ENCODE measurements at regions not wholly inside any gene's neighbourhood (a gene's known extent, or its start where the extent isn't known, plus 50 kb on each side); places are given as distances from the start of the nearest gene placed in this dataset.
"Not testable (repeated sequence)": the region's sequence is repeated elsewhere in the genome, so short reads cannot be mapped to it uniquely, and the experiment has no call there.

GRCh38 chr6:132114201-132114825 lies 163.1 kb upstream of the CCN2 start:
- in situ Hi-C loops (cut with MboI; ENCODE audit: low sequenced_read_pairs) = no loop called here

- in situ Hi-C loops (cut with MboI; ENCODE audit: low sequenced_read_pairs) = not testable (repeated sequence)
Measured at GRCh38 chr6:132109752-132110151, 158.6 kb upstream of the CCN2 start.

- in situ Hi-C loops (cut with MboI; ENCODE audit: low sequenced_read_pairs) = no loop called here
Measured at GRCh38 chr6:132107896-132108295, 156.7 kb upstream of the CCN2 start.

GRCh38 chr6:132101535-132101934 lies 150.4 kb upstream of the CCN2 start:
- in situ Hi-C loops (cut with MboI; ENCODE audit: low sequenced_read_pairs) = no loop called here

- in situ Hi-C loops (cut with MboI; ENCODE audit: low sequenced_read_pairs) = no loop called here
Measured at GRCh38 chr6:132100388-132100990, 149.3 kb upstream of the CCN2 start.

GRCh38 chr6:132096996-132097395 lies 145.8 kb upstream of the CCN2 start:
- in situ Hi-C loops (cut with MboI; ENCODE audit: low sequenced_read_pairs) = no loop called here

- in situ Hi-C loops (cut with MboI; ENCODE audit: low sequenced_read_pairs) = no loop called here
Measured at GRCh38 chr6:132096245-132096644, 145.1 kb upstream of the CCN2 start.

GRCh38 chr6:132089173-132089572 lies 138.0 kb upstream of the CCN2 start:
- in situ Hi-C loops (cut with MboI; ENCODE audit: low sequenced_read_pairs) = no loop called here

GRCh38 chr6:132088150-132088549 lies 137.0 kb upstream of the CCN2 start:
- in situ Hi-C loops (cut with MboI; ENCODE audit: low sequenced_read_pairs) = no loop called here

- in situ Hi-C loops (cut with MboI; ENCODE audit: low sequenced_read_pairs) = no loop called here
Measured at GRCh38 chr6:132087391-132087790, 136.2 kb upstream of the CCN2 start.

- in situ Hi-C loops (cut with MboI; ENCODE audit: low sequenced_read_pairs) = no loop called here
Measured at GRCh38 chr6:132085731-132086130, 134.6 kb upstream of the CCN2 start.

GRCh38 chr6:132084811-132085509 lies 133.8 kb upstream of the CCN2 start:
- in situ Hi-C loops (cut with MboI; ENCODE audit: low sequenced_read_pairs) = no loop called here

GRCh38 chr6:132082421-132082820 lies 131.2 kb upstream of the CCN2 start:
- in situ Hi-C loops (cut with MboI; ENCODE audit: low sequenced_read_pairs) = no loop called here

- in situ Hi-C loops (cut with MboI; ENCODE audit: low sequenced_read_pairs) = no loop called here
Measured at GRCh38 chr6:132081338-132081737, 130.2 kb upstream of the CCN2 start.

GRCh38 chr6:132079286-132079685 lies 128.1 kb upstream of the CCN2 start:
- in situ Hi-C loops (cut with MboI; ENCODE audit: low sequenced_read_pairs) = no loop called here

GRCh38 chr6:132076452-132076851 lies 125.3 kb upstream of the CCN2 start:
- in situ Hi-C loops (cut with MboI; ENCODE audit: low sequenced_read_pairs) = no loop called here

- in situ Hi-C loops (cut with MboI; ENCODE audit: low sequenced_read_pairs) = no loop called here
Measured at GRCh38 chr6:132072831-132073230, 121.7 kb upstream of the CCN2 start.

- in situ Hi-C loops (cut with MboI; ENCODE audit: low sequenced_read_pairs) = no loop called here
Measured at GRCh38 chr6:132072271-132072670, 121.1 kb upstream of the CCN2 start.

GRCh38 chr6:132070356-132070755 lies 119.2 kb upstream of the CCN2 start:
- in situ Hi-C loops (cut with MboI; ENCODE audit: low sequenced_read_pairs) = no loop called here

GRCh38 chr6:132068766-132069165 lies 117.6 kb upstream of the CCN2 start:
- in situ Hi-C loops (cut with MboI; ENCODE audit: low sequenced_read_pairs) = no loop called here

GRCh38 chr6:132067286-132067685 lies 116.1 kb upstream of the CCN2 start:
- in situ Hi-C loops (cut with MboI; ENCODE audit: low sequenced_read_pairs) = no loop called here

- in situ Hi-C loops (cut with MboI; ENCODE audit: low sequenced_read_pairs) = no loop called here
Measured at GRCh38 chr6:132065556-132065955, 114.4 kb upstream of the CCN2 start.

All from HL-60/S4 treated with phorbol 12-myristate 13-acetate at 8.2 ng/mL for 4 days and 3 days (cell line).